ENCODE measurements at regions not wholly inside any gene's neighbourhood (a gene's known extent, or its start where the extent isn't known, plus 50 kb on each side); places are given as distances from the start of the nearest gene placed in this dataset.
"Not testable (repeated sequence)": the region's sequence is repeated elsewhere in the genome, so short reads cannot be mapped to it uniquely, and the experiment has no call there.

GRCh38 chr4:26044983-26045382 is 131.0 kb downstream of the SMIM20 start:
- no peak for DNase-seq (ENCODE audit: low spot score)

GRCh38 chr4:26047795-26048194 is 133.8 kb downstream of the SMIM20 start:
- DNase-seq (ENCODE audit: low spot score): no peak

- peak; percentile 57 for DNase-seq (ENCODE audit: low spot score)
These were observed 134.4 kb downstream of the SMIM20 start for GRCh38 chr4:26048378-26048882.

- DNase-seq (ENCODE audit: low spot score): no peak
These were observed 134.9 kb downstream of the SMIM20 start for GRCh38 chr4:26048950-26049349.

- no peak for DNase-seq (ENCODE audit: low spot score)
These were observed 135.4 kb downstream of the SMIM20 start for GRCh38 chr4:26049447-26049846.

GRCh38 chr4:26050212-26050643 is 136.2 kb downstream of the SMIM20 start:
- no peak for DNase-seq (ENCODE audit: low spot score)

- no peak for DNase-seq (ENCODE audit: low spot score)
These were observed 136.7 kb downstream of the SMIM20 start for GRCh38 chr4:26050671-26051070.

- DNase-seq (ENCODE audit: low spot score): no peak
These were observed 137.2 kb downstream of the SMIM20 start for GRCh38 chr4:26051240-26051639.

- DNase-seq (ENCODE audit: low spot score): no peak
These were observed 138.9 kb downstream of the SMIM20 start for GRCh38 chr4:26052663-26053541.

- no peak for DNase-seq (ENCODE audit: low spot score)
These were observed 139.7 kb downstream of the SMIM20 start for GRCh38 chr4:26053761-26054160.

GRCh38 chr4:26055855-26056254 is 141.8 kb downstream of the SMIM20 start:
- DNase-seq (ENCODE audit: low spot score): no peak

GRCh38 chr4:26056406-26056805 is 142.4 kb downstream of the SMIM20 start:
- DNase-seq (ENCODE audit: low spot score): no peak

GRCh38 chr4:26057839-26058238 is 143.8 kb downstream of the SMIM20 start:
- DNase-seq (ENCODE audit: low spot score): not testable (repeated sequence)

GRCh38 chr4:26058537-26058936 is 144.5 kb downstream of the SMIM20 start:
- no peak for DNase-seq (ENCODE audit: low spot score)

- no peak for DNase-seq (ENCODE audit: low spot score)
These were observed 145.6 kb downstream of the SMIM20 start for GRCh38 chr4:26059391-26060154.

GRCh38 chr4:26060286-26060685 is 146.3 kb downstream of the SMIM20 start:
- no peak for DNase-seq (ENCODE audit: low spot score)

GRCh38 chr4:26061248-26061986 is 147.4 kb downstream of the SMIM20 start:
- DNase-seq (ENCODE audit: low spot score): no peak

- no peak for DNase-seq (ENCODE audit: low spot score)
These were observed 148.2 kb downstream of the SMIM20 start for GRCh38 chr4:26062215-26062614.

- not testable (repeated sequence) for DNase-seq (ENCODE audit: low spot score)
These were observed 150.0 kb downstream of the SMIM20 start for GRCh38 chr4:26064009-26064408.

- no peak for DNase-seq (ENCODE audit: low spot score)
These were observed 151.8 kb downstream of the SMIM20 start for GRCh38 chr4:26065833-26066232.

GRCh38 chr4:26067035-26067434 is 153.0 kb downstream of the SMIM20 start:
- DNase-seq (ENCODE audit: low spot score): no peak

GRCh38 chr4:26069218-26069617 is 155.2 kb downstream of the SMIM20 start:
- no peak for DNase-seq (ENCODE audit: low spot score)
